ENCODE measurements at regions not wholly inside any gene's neighbourhood (a gene's known extent, or its start where the extent isn't known, plus 50 kb on each side); places are given as distances from the start of the nearest gene placed in this dataset.

- no peak for DNase-seq (ENCODE audit: low read depth)
Measured at GRCh38 chr14:87725318-87725717, 267.7 kb downstream of the GALC start.

GRCh38 chr14:87712396-87713090, 280.4 kb downstream of the GALC start:
- no peak for DNase-seq (ENCODE audit: low read depth)

- no peak for DNase-seq (ENCODE audit: low read depth)
Measured at GRCh38 chr14:87705439-87705896, 287.5 kb downstream of the GALC start.

- DNase-seq (ENCODE audit: low read depth), result no peak
Measured at GRCh38 chr14:87698481-87698880, 294.5 kb downstream of the GALC start.

GRCh38 chr14:87696485-87696884, 296.5 kb downstream of the GALC start:
- DNase-seq (ENCODE audit: low read depth), result no peak

GRCh38 chr14:87691042-87691881, 301.7 kb downstream of the GALC start:
- no peak for DNase-seq (ENCODE audit: low read depth)

GRCh38 chr14:87690076-87690613, 302.8 kb downstream of the GALC start:
- no peak for DNase-seq (ENCODE audit: low read depth)

- no peak for DNase-seq (ENCODE audit: low read depth)
Measured at GRCh38 chr14:87688524-87688923, 304.5 kb downstream of the GALC start.

- DNase-seq (ENCODE audit: low read depth), result no peak
Measured at GRCh38 chr14:87687420-87687819, 305.6 kb downstream of the GALC start.

- DNase-seq (ENCODE audit: low read depth), result no peak
Measured at GRCh38 chr14:87686746-87687145, 306.2 kb downstream of the GALC start.

- DNase-seq (ENCODE audit: low read depth), result no peak
Measured at GRCh38 chr14:87679866-87680265, 313.1 kb downstream of the GALC start.

GRCh38 chr14:87678624-87679023, 314.4 kb downstream of the GALC start:
- no peak for DNase-seq (ENCODE audit: low read depth)

GRCh38 chr14:87676814-87677437, 316.1 kb downstream of the GALC start:
- no peak for DNase-seq (ENCODE audit: low read depth)

GRCh38 chr14:87667659-87668058, 325.3 kb downstream of the GALC start:
- DNase-seq (ENCODE audit: low read depth), result no peak

GRCh38 chr14:87656315-87656714, 336.7 kb downstream of the GALC start:
- DNase-seq (ENCODE audit: low read depth), result no peak

- DNase-seq (ENCODE audit: low read depth), result no peak
Measured at GRCh38 chr14:87652278-87652677, 340.7 kb downstream of the GALC start.

GRCh38 chr14:87644689-87645088, 348.3 kb downstream of the GALC start:
- no peak for DNase-seq (ENCODE audit: low read depth)

GRCh38 chr14:87643005-87643404, 350.0 kb downstream of the GALC start:
- DNase-seq (ENCODE audit: low read depth), result no peak

- no peak for DNase-seq (ENCODE audit: low read depth)
Measured at GRCh38 chr14:87640553-87640952, 352.4 kb downstream of the GALC start.

- DNase-seq (ENCODE audit: low read depth), result no peak
Measured at GRCh38 chr14:87638196-87638595, 354.8 kb downstream of the GALC start.

GRCh38 chr14:87635442-87635841, 357.5 kb downstream of the GALC start:
- DNase-seq (ENCODE audit: low read depth), result no peak

GRCh38 chr14:87632796-87633195, 360.2 kb downstream of the GALC start:
- no peak for DNase-seq (ENCODE audit: low read depth)

GRCh38 chr14:87630846-87631245, 362.1 kb downstream of the GALC start:
- no peak for DNase-seq (ENCODE audit: low read depth)

Measured in non-pigmented ciliary epithelial cell (primary cell).